HepG2 (cell line): ENCODE measurements at regions not wholly inside any gene's neighbourhood (a gene's known extent, or its start where the extent isn't known, plus 50 kb on each side); places are given as distances from the start of the nearest gene placed in this dataset.

ENCODE experiments used
- AGO1 ChIP-seq: fragments of 200-400 bp; formaldehyde crosslinking; IDR thresholded peaks from 2 replicates; pipeline ENCODE4 v1.6.1; 2017; ENCODE audit warnings: mild to moderate bottlenecking, low read depth, low read length, moderate library complexity; ENCODE audit not compliant: poor library complexity, severe bottlenecking
- CREB3 ChIP-seq: sonication (generic); formaldehyde crosslinking; IDR thresholded peaks from 2 replicates; pipeline ENCODE4 v1.5.0; 2020; ENCODE audit warnings: missing genetic modification reagents
- ZBTB40 ChIP-seq, 2 experiments: fragments of 450-650 bp in 1 of 2; sonication (generic) in 1 of 2; formaldehyde crosslinking in 1 of 2; IDR thresholded peaks; 2 replicates each; pipeline versions ENCODE4 v1.6.1 to v1.8.0; 2016 to 2022; ENCODE audit warnings: antibody characterized with exemption in 1 of 2, mild to moderate bottlenecking in 1 of 2, missing genetic modification reagents in 1 of 2
- ZMYM2 ChIP-seq: sonication (generic); formaldehyde crosslinking; IDR thresholded peaks from 2 replicates; pipeline ENCODE4 v1.8.0; 2022; ENCODE audit warnings: mild to moderate bottlenecking, missing genetic modification reagents
- ZNF777 ChIP-seq: sonication (generic); formaldehyde crosslinking; IDR thresholded peaks from 2 replicates; pipeline ENCODE4 v1.4.0; 2020; ENCODE audit warnings: missing genetic modification reagents

- TF ChIP-seq CREB3 (CRISPR knock-in tag) (no peak), ZNF777 (no peak), ZBTB40 (IDR thresholded peaks at IDR 0.05) (no peak), ZBTB40 (CRISPR knock-in tag; IDR thresholded peaks at IDR 0.05) (no peak), AGO1 (no peak), ZMYM2 (no peak)
These were observed 396.3 kb upstream of the CHST9 start for GRCh38 chr18:27581296-27581904.
